Astrocyte (in vitro differentiated cells and primary cell): ENCODE measurements at regions not wholly inside any gene's neighbourhood (a gene's known extent, or its start where the extent isn't known, plus 50 kb on each side); places are given as distances from the start of the nearest gene placed in this dataset.

ENCODE experiments used
- CTCF ChIP-seq: IDR thresholded peaks from 2 replicates; pipeline ENCODE4 v1.5.1; 2011; ENCODE audit warnings: low read depth, mild to moderate bottlenecking, inconsistent platforms, low read length, moderate library complexity; ENCODE audit not compliant: insufficient read depth
- EZH2 ChIP-seq: IDR thresholded peaks from 2 replicates; pipeline ENCODE4 v1.6.1; 2012; ENCODE audit warnings: mild to moderate bottlenecking, low read length, inconsistent platforms; ENCODE audit not compliant: insufficient read depth

- no peak for TF ChIP-seq CTCF
- TF ChIP-seq EZH2 = no peak
Measured at GRCh38 chr2:66766582-66766981, 331.7 kb downstream of the MEIS1 start.
